ENCODE measurements at regions not wholly inside any gene's neighbourhood (a gene's known extent, or its start where the extent isn't known, plus 50 kb on each side); places are given as distances from the start of the nearest gene placed in this dataset.
"Not testable (repeated sequence)": the region's sequence is repeated elsewhere in the genome, so short reads cannot be mapped to it uniquely, and the experiment has no call there.

GRCh38 chr3:127520993-127521392 is 69.5 kb downstream of the TPRA1 start:
- no peak for DNase-seq

- DNase-seq: no peak
Measured at GRCh38 chr3:127518456-127519081, 72.0 kb downstream of the TPRA1 start.

- DNase-seq: no peak
Measured at GRCh38 chr3:127512256-127512655, 78.3 kb downstream of the TPRA1 start.

GRCh38 chr3:127501177-127501576 is 89.4 kb downstream of the TPRA1 start:
- DNase-seq: no peak

- no peak for DNase-seq
Measured at GRCh38 chr3:127497676-127498075, 92.9 kb downstream of the TPRA1 start.

- DNase-seq: no peak
Measured at GRCh38 chr3:127497166-127497565, 93.4 kb downstream of the TPRA1 start.

GRCh38 chr3:127495821-127496655 is 94.5 kb downstream of the TPRA1 start:
- no peak for DNase-seq

- no peak for DNase-seq
Measured at GRCh38 chr3:127493924-127494646, 96.4 kb downstream of the TPRA1 start.

GRCh38 chr3:127492426-127492825 is 98.1 kb downstream of the TPRA1 start:
- DNase-seq: no peak

- no peak for DNase-seq
Measured at GRCh38 chr3:127491909-127492308, 98.6 kb downstream of the TPRA1 start.

- DNase-seq: no peak
Measured at GRCh38 chr3:127491323-127491722, 99.2 kb downstream of the TPRA1 start.

- DNase-seq: not testable (repeated sequence)
Measured at GRCh38 chr3:127491024-127491305, 99.6 kb downstream of the TPRA1 start.

GRCh38 chr3:127490271-127491023 is 100.1 kb downstream of the TPRA1 start:
- no peak for DNase-seq

- DNase-seq: no peak
Measured at GRCh38 chr3:127489357-127489756, 101.2 kb downstream of the TPRA1 start.

GRCh38 chr3:127488740-127489139 is 101.8 kb downstream of the TPRA1 start:
- DNase-seq: no peak

GRCh38 chr3:127488141-127488672 is 102.3 kb downstream of the TPRA1 start:
- DNase-seq: no peak

GRCh38 chr3:127487196-127487595 is 103.3 kb downstream of the TPRA1 start:
- no peak for DNase-seq

- no peak for DNase-seq
Measured at GRCh38 chr3:127486321-127486944, 104.1 kb downstream of the TPRA1 start.

GRCh38 chr3:127485396-127486170 is 105.0 kb downstream of the TPRA1 start:
- DNase-seq: peak; percentile 21

- DNase-seq: peak; percentile 91
Measured at GRCh38 chr3:127484601-127485388, 105.7 kb downstream of the TPRA1 start.

Measured in activated CD4-positive, alpha-beta T cell treated with anti-CD3 and anti-CD28 coated beads, Interleukin-2, amount 50 U/mL, for 16 hours (primary cell).